Spleen (tissue), 11 donors: ENCODE measurements at regions not wholly inside any gene's neighbourhood (a gene's known extent, or its start where the extent isn't known, plus 50 kb on each side); places are given as distances from the start of the nearest gene placed in this dataset.

Experiments used
- DNase-seq: peaks from one replicate; pipeline ENCODE4 v3.0.0-alpha.2; 2020
- H3K27ac ChIP-seq, 8 donors: fragments of 200-600 bp; sonication (generic) in 7 of 8; 1 replicate in 4 of 8; 2 replicates in 4 of 8; pipeline versions ENCODE4 v1.5.0 to v1.8.0; 2016 to 2021; ENCODE audit warnings: inconsistent platforms in 4 of 8, mild to moderate bottlenecking in 4 of 8, moderate library complexity in 1 of 8
- H3K27me3 ChIP-seq, 7 donors: fragments of 200-600 bp; sonication (generic) in 6 of 7; replicated peaks in 1 of 7; 1 replicate in 4 of 7; 2 replicates in 3 of 7; pipeline versions ENCODE4 v1.5.0 to v1.8.0; 2016 to 2021; ENCODE audit warnings: inconsistent platforms in 3 of 7, mild to moderate bottlenecking in 1 of 7
- H3K36me3 ChIP-seq, 6 donors: fragments of 200-600 bp; sonication (generic) in 5 of 6; 1 replicate in 4 of 6; 2 replicates in 2 of 6; pipeline versions ENCODE4 v1.5.0 to v1.8.0; 2016 to 2021; ENCODE audit warnings: inconsistent platforms in 2 of 6
- H3K4me1 ChIP-seq, 6 donors: fragments of 200-600 bp; sonication (generic) in 5 of 6; 1 replicate in 3 of 6; 2 replicates in 3 of 6; pipeline versions ENCODE4 v1.5.0 to v1.8.0; 2016 to 2021; ENCODE audit warnings: inconsistent platforms in 3 of 6
- H3K4me3 ChIP-seq, 8 donors: fragments of 200-600 bp; sonication (generic) in 7 of 8; 1 replicate in 4 of 8; 2 replicates in 4 of 8; pipeline versions ENCODE4 v1.5.0 to v1.8.0; 2016 to 2021; ENCODE audit warnings: inconsistent platforms in 4 of 8, mild to moderate bottlenecking in 4 of 8, moderate library complexity in 2 of 8
- H3K9me3 ChIP-seq, 8 donors: fragments of 200-600 bp; sonication (generic) in 7 of 8; 1 replicate in 4 of 8; 2 replicates in 4 of 8; pipeline versions ENCODE4 v1.5.0 to v1.8.0; 2016 to 2021; ENCODE audit warnings: inconsistent platforms in 4 of 8
- CTCF ChIP-seq, 11 experiments: fragments of 200-600 bp in 7 of 11; fragments of 450-650 bp in 4 of 11; sonication (generic) in 4 of 11; IDR thresholded peaks in 8 of 11; conservative IDR thresholded peaks in 3 of 11; 1 replicate in 7 of 11; 2 replicates in 4 of 11; pipeline versions ENCODE4 v1.4.0 to v1.8.0; 2016 to 2021; ENCODE audit warnings: antibody characterized with exemption in 11 of 11, inconsistent platforms in 4 of 11, mild to moderate bottlenecking in 1 of 11
- POLR2A ChIP-seq, 3 donors: fragments of 450-650 bp; IDR thresholded peaks; one replicate each; pipeline ENCODE4 v1.5.1; 2017; ENCODE audit warnings: antibody characterized with exemption in 3 of 3, mild to moderate bottlenecking in 1 of 3
- POLR2AphosphoS5 ChIP-seq, 3 donors: sonication (generic); formaldehyde crosslinking; IDR thresholded peaks; one replicate each; pipeline ENCODE4 v1.5.1; 2017; ENCODE audit warnings: antibody characterized with exemption in 3 of 3
- WGBS, 5 donors: extraction: QIAGEN DNeasy Blood & Tissue Kit in 3 of 5; methylation state at CpG; one replicate each; pipeline versions ENCODE4 v1.1.5 to v1.1.7; 2013 to 2018; 5-methylcytosine and 5-hydroxymethylcytosine counted together
- intact Hi-C: fragments of 100-400 bp; cut with DNase I; formaldehyde crosslinking; loops from one replicate; pipeline ENCODE4 v1.15.0; 2023; ENCODE audit warnings: low total_unique reads
- donor health status: healthy with polysubstance abuse.
- donor health status: DM: no; HTN: no; CAD: no; lungs with moderate emphysema.
- donor health status: DM: no; HTN: no; CAD: no.
- donor health status: Bipolar disorder and iron deficiency.
- donor health status: healthy.
- donor health status: DM: no; HTN: no; CAD: no.
- donor health status: DM: yes; HTN: yes; CAD: no.

- WGBS, 5 donors = 73 to 97% (median 85%) methylated on average over 1 of the region's 1 CpG
- no peaks in the 10 kb centered on the region for H3K36me3 ChIP-seq
- H3K9me3 ChIP-seq = no peaks in the 10 kb centered on the region
- H3K27me3 ChIP-seq = no peaks in the 10 kb centered on the region
- H3K4me3 ChIP-seq = no peak overlapping the region
- no peaks in the 10 kb centered on the region for H3K4me1 ChIP-seq
- DNase-seq = no peak
- no peak overlapping the region for H3K27ac ChIP-seq
- TF ChIP-seq POLR2AphosphoS5 (IDR thresholded peaks at IDR 0.05) (no peak), POLR2A (IDR thresholded peaks at IDR 0.05) (no peak), CTCF (IDR thresholded peaks at IDR 0.05 in 8 of 11, conservative IDR thresholded peaks at IDR 0.05 in 3 of 11) (no peak)
- intact Hi-C loops = no loop called here
Observed at GRCh38 chr3:113353678-113354077, 87.6 kb downstream of the CFAP44 start.

- H3K27me3 ChIP-seq = no peaks in the 10 kb centered on the region
- no peak overlapping the region for H3K4me3 ChIP-seq
- TF ChIP-seq POLR2A (IDR thresholded peaks at IDR 0.05) = no peak
- no peak for TF ChIP-seq CTCF (IDR thresholded peaks at IDR 0.05 in 8 of 11, conservative IDR thresholded peaks at IDR 0.05 in 3 of 11)
- no peak for TF ChIP-seq POLR2AphosphoS5 (IDR thresholded peaks at IDR 0.05)
- no peak overlapping the region for H3K27ac ChIP-seq
- H3K9me3 ChIP-seq = peaks cover 0 to 1% (median 0%) of the 10 kb centered on the region in 8 donors
- intact Hi-C loops = no loop called here
- WGBS, 5 donors = 95 to 100% (median 97%) methylated on average over 3 to 9 of the region's 9 CpGs
- no peaks in the 10 kb centered on the region for H3K4me1 ChIP-seq
- DNase-seq = no peak
- H3K36me3 ChIP-seq = peaks cover 0 to 5% (median 0%) of the 10 kb centered on the region in 6 donors
Observed at GRCh38 chr3:113340785-113341184, 100.5 kb downstream of the CFAP44 start.

GRCh38 chr3:113339616-113340244 is 101.6 kb downstream of the CFAP44 start:
- intact Hi-C loops = no loop called here
- WGBS, 5 donors = 89 to 92% (median 91%) methylated on average over 9 of the region's 9 CpGs
- no peaks in the 10 kb centered on the region for H3K4me1 ChIP-seq
- no peak for TF ChIP-seq POLR2A (IDR thresholded peaks at IDR 0.05)
- TF ChIP-seq POLR2AphosphoS5 (IDR thresholded peaks at IDR 0.05) = no peak
- TF ChIP-seq CTCF (IDR thresholded peaks at IDR 0.05 in 8 of 11, conservative IDR thresholded peaks at IDR 0.05 in 3 of 11) = no peak
- H3K9me3 ChIP-seq = no peaks in the 10 kb centered on the region
- H3K4me3 ChIP-seq = no peak overlapping the region
- no peaks in the 10 kb centered on the region for H3K27me3 ChIP-seq
- no peak overlapping the region for H3K27ac ChIP-seq
- DNase-seq = no peak
- H3K36me3 ChIP-seq = peaks cover 0 to 5% (median 0%) of the 10 kb centered on the region in 6 donors
